Progenitor cell of endocrine pancreas (in vitro differentiated cells): ENCODE measurements at regions not wholly inside any gene's neighbourhood (a gene's known extent, or its start where the extent isn't known, plus 50 kb on each side); places are given as distances from the start of the nearest gene placed in this dataset.
A peak's percentile ranks its signal among the peaks of the same experiment; 100 is the strongest.

ENCODE experiments used
- DNase-seq: peaks from one replicate; pipeline ENCODE4 v3.0.0; 2021; ENCODE audit warnings: low spot score; ENCODE audit not compliant: unreplicated experiment
- H3K27ac Mint-ChIP-seq: 2 replicates; pipeline ENCODE4 v1.8.0; 2021; ENCODE audit warnings: mild to moderate bottlenecking, moderate library complexity, mixed read lengths
- H3K27me3 Mint-ChIP-seq: 2 replicates; pipeline ENCODE4 v1.8.0; 2021; ENCODE audit warnings: mixed read lengths
- H3K36me3 Mint-ChIP-seq: 2 replicates; pipeline ENCODE4 v1.8.0; 2022; ENCODE audit warnings: mixed read lengths; ENCODE audit not compliant: insufficient read depth
- H3K4me1 Mint-ChIP-seq: 2 replicates; pipeline ENCODE4 v1.8.0; 2021; ENCODE audit warnings: low read depth, mixed read lengths
- H3K4me3 Mint-ChIP-seq: 2 replicates; pipeline ENCODE4 v1.8.0; 2021; ENCODE audit warnings: low read depth, mild to moderate bottlenecking, moderate library complexity, mixed read lengths
- H3K9me3 Mint-ChIP-seq: 2 replicates; pipeline ENCODE4 v1.8.0; 2021; ENCODE audit warnings: low read depth, mixed read lengths
- CTCF ChIP-seq: fragments of 200-600 bp; sonication (generic); IDR thresholded peaks from one replicate; pipeline ENCODE4 v1.5.0; 2021; ENCODE audit warnings: antibody characterized with exemption, mild to moderate bottlenecking; ENCODE audit not compliant: unreplicated experiment

GRCh38 chr6:71602385-71603007 is 283.9 kb upstream of the RIMS1 start:
- no peak for TF ChIP-seq CTCF
- Mint-ChIP-seq H3K27ac (no peak overlapping the region), H3K9me3 (no peaks in the 10 kb centered on the region), H3K4me3 (no peak overlapping the region), H3K36me3 (no peaks in the 10 kb centered on the region), H3K27me3 (peaks cover 2% of the 10 kb centered on the region), H3K4me1 (peaks cover 13% of the 10 kb centered on the region)
- no peak for DNase-seq

GRCh38 chr6:71603021-71603420 is 283.3 kb upstream of the RIMS1 start:
- Mint-ChIP-seq H3K27ac (no peak overlapping the region), H3K9me3 (no peaks in the 10 kb centered on the region), H3K27me3 (peaks cover 2% of the 10 kb centered on the region), H3K4me1 (peaks cover 13% of the 10 kb centered on the region), H3K4me3 (no peak overlapping the region), H3K36me3 (no peaks in the 10 kb centered on the region)
- no peak for TF ChIP-seq CTCF
- no peak for DNase-seq

- no peak for DNase-seq
- no peak overlapping the region for H3K4me3 Mint-ChIP-seq
- H3K9me3 Mint-ChIP-seq = no peaks in the 10 kb centered on the region
- no peak overlapping the region for H3K27ac Mint-ChIP-seq
- H3K27me3 Mint-ChIP-seq = peaks cover 2% of the 10 kb centered on the region
- H3K4me1 Mint-ChIP-seq = peaks cover 3% of the 10 kb centered on the region
- H3K36me3 Mint-ChIP-seq = no peaks in the 10 kb centered on the region
- TF ChIP-seq CTCF = no peak
Observed at GRCh38 chr6:71608646-71609045, 277.7 kb upstream of the RIMS1 start.

DNA sequence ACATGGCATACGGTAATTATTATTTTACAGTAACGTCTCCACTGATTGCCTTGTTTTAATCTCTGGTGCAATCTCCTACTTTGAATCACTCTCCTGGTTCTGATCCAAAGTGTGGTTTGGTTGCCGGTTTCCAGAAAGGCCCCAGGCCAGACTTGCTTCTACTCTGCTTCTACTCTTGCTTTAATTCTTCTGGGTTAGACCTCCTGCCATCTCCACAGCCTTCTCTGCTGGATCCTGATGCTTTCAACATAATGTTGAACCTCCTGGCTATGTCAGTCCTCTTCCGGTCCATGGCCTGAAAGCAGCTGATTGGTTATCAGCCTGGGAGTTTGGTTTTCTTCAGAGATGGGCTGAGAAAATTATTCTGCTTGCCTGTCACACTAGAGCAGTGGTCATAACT is 266.5 kb upstream of the RIMS1 start:
- no peak for TF ChIP-seq CTCF
- Mint-ChIP-seq H3K9me3 (peaks cover 6% of the 10 kb centered on the region), H3K27me3 (no peaks in the 10 kb centered on the region), H3K27ac (no peak overlapping the region), H3K4me1 (no peaks in the 10 kb centered on the region), H3K36me3 (peaks cover 2% of the 10 kb centered on the region), H3K4me3 (no peak overlapping the region)
- DNase-seq = no peak

GRCh38 chr6:71621918-71622519 is 264.3 kb upstream of the RIMS1 start:
- TF ChIP-seq CTCF = peak; percentile 59
- Mint-ChIP-seq H3K9me3 (peaks cover 19% of the 10 kb centered on the region), H3K4me3 (no peak overlapping the region), H3K27ac (no peak overlapping the region), H3K4me1 (no peaks in the 10 kb centered on the region), H3K27me3 (no peaks in the 10 kb centered on the region), H3K36me3 (peaks cover 3% of the 10 kb centered on the region)
- no peak for DNase-seq
